22Rv1 (cell line): ENCODE measurements at regions not wholly inside any gene's neighbourhood (a gene's known extent, or its start where the extent isn't known, plus 50 kb on each side); places are given as distances from the start of the nearest gene placed in this dataset.

Experiments
- CTCF ChIP-seq: fragments of 450-650 bp; IDR thresholded peaks from 2 replicates; pipeline ENCODE4 v1.5.1; 2017; ENCODE audit warnings: mild to moderate bottlenecking
- ZFX ChIP-seq: fragments of 450-650 bp; IDR thresholded peaks from 2 replicates; pipeline ENCODE4 v1.6.1; 2017; ENCODE audit warnings: antibody characterized with exemption, borderline replicate concordance

GRCh38 chr3:135567223-135567622 is 398.3 kb upstream of the PPP2R3A start:
- TF ChIP-seq CTCF (no peak), ZFX (no peak)
